Astrocyte of the spinal cord (primary cell): ENCODE measurements at regions not wholly inside any gene's neighbourhood (a gene's known extent, or its start where the extent isn't known, plus 50 kb on each side); places are given as distances from the start of the nearest gene placed in this dataset.

ENCODE experiments used
- DNase-seq: peaks from one replicate; pipeline ENCODE4 v3.0.0; 2011; ENCODE audit warnings: low read depth, low spot score
- H3K4me3 ChIP-seq: 2 replicates; pipeline ENCODE4 v1.5.1; 2011; ENCODE audit warnings: low read depth, mild to moderate bottlenecking, low read length, moderate library complexity
- in situ Hi-C: cut with HindIII; loops from 2 replicates; pipeline ENCODE4 v1.10.0; 2017; ENCODE audit warnings: low sequenced_read_pairs
- TF ChIP-seq, protein P1 (sequence below): IDR thresholded peaks from 2 replicates; pipeline ENCODE4 v1.5.1; 2012; ENCODE audit warnings: low read depth, mild to moderate bottlenecking, low read length, inconsistent platforms

DNA sequence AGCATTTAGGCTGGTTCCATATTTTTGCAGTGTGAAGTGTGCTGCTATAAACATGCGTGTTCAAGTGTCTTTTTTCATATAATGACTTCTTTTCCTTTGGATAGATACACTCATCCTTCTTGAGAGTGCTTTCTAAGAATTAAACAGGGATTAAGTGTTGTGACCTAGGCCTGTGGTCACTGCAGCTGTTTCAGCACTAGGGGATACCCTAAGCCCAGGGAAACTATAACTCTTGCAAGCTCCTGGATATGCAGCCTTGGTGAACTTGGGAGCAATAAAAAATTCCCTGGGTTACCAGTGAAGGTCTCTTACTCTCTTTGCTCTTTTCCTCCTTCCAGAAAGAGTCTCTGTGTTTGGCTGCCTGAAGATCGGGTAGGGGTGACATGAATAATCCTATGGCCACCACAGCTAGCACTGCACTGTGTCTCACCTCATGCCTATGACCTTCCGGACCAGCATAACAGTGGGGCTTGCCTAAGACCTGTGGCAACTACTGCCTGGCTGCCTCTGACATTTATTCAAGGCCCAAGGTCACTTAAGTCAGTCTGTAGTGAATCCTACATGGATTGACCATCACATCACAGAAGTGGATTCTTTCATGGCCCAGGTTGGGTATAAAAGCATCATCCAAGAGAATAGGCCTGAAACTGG lies 799.7 kb downstream of the DACH1 start:
- no peak overlapping the region for H3K4me3 ChIP-seq
- in situ Hi-C loops = no loop called here
- no peak for DNase-seq
- TF ChIP-seq, protein P1, sequence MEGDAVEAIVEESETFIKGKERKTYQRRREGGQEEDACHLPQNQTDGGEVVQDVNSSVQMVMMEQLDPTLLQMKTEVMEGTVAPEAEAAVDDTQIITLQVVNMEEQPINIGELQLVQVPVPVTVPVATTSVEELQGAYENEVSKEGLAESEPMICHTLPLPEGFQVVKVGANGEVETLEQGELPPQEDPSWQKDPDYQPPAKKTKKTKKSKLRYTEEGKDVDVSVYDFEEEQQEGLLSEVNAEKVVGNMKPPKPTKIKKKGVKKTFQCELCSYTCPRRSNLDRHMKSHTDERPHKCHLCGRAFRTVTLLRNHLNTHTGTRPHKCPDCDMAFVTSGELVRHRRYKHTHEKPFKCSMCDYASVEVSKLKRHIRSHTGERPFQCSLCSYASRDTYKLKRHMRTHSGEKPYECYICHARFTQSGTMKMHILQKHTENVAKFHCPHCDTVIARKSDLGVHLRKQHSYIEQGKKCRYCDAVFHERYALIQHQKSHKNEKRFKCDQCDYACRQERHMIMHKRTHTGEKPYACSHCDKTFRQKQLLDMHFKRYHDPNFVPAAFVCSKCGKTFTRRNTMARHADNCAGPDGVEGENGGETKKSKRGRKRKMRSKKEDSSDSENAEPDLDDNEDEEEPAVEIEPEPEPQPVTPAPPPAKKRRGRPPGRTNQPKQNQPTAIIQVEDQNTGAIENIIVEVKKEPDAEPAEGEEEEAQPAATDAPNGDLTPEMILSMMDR = no peak

DNA sequence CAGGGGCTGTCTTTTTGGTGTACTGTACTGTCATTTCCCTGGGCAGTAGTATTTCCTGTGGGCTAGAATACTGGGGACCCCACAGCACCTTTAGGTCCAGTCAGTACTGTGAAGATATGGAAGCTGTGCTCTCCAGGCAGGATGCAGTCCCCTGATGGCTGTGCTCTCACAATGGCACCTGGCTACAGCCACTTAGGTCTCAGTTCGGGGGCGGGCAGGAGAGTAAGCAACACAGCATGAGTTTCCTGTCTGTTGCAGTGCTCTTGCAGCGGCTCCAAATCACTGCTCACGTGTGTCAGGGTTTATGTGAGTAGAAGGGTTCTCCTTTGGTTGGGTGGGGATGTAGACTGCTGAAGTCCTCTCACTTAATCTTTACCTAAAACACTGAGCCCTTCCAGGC lies 810.4 kb downstream of the DACH1 start:
- no peak for DNase-seq
- H3K4me3 ChIP-seq = no peak overlapping the region
- TF ChIP-seq, protein P1 = no peak
- in situ Hi-C loops = no loop called here

DNA sequence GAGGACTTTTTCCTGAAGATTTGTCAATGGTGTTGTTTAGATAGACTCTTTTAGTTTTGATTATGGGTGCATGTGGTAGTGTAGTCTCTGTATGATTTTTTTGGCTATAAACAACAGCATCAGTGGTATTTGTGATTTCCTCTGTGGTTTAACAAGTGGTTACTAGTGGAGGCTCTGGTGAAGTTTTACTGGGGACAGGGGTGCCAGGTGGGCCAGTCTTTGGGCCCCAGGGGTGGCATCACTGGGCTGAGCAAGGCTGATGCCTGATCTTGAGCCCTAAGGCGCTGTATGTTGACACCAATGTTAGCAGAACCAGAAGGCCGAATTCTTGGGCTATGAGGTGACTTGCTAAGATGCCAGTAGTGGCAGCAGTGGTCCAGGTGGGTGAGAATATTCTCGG lies 811.4 kb downstream of the DACH1 start:
- no peak for DNase-seq
- TF ChIP-seq, protein P1 = no peak
- no peak overlapping the region for H3K4me3 ChIP-seq
- in situ Hi-C loops = no loop called here

DNA sequence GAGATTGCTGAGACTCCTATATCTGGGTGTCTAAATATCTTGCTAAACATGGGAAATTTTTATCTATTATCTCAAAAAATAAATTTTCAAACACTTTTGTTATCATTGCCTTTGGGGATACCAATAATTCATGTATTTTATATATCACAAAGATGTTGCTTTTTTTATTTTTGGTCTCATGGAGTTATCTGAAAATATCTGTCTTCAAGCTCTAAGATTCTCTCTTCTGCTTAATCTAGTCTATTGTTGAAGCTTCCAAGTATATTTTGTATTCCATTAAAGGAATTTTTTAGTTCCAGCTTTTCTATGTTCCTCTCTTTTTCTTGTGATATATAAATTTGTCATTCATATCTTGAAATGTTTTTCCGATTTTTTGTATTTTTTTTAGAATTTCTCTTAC lies 812.0 kb downstream of the DACH1 start:
- DNase-seq = no peak
- TF ChIP-seq, protein P1 = no peak
- in situ Hi-C loops = no loop called here
- H3K4me3 ChIP-seq = no peak overlapping the region

DNA sequence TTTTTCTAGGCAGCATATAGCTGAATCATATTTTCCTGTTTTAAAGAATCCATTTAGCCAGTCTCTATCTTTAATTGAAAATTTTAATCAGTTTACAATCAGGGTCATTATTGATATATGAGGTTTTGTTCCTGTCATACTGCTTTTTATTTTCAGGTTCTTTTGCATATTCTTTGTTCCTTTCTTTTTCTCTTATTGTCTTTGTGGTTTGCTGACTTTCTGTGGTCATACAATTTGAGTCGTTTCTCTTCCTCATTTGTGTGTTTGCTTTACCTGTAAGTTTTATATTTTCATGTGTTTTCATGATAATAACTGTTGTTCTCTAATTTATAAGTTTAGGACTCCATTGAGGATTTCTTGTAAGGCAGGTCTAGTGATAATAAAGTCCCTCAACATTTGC lies 812.6 kb downstream of the DACH1 start:
- TF ChIP-seq, protein P1 = no peak
- no peak for DNase-seq
- in situ Hi-C loops = no loop called here
- no peak overlapping the region for H3K4me3 ChIP-seq

DNA sequence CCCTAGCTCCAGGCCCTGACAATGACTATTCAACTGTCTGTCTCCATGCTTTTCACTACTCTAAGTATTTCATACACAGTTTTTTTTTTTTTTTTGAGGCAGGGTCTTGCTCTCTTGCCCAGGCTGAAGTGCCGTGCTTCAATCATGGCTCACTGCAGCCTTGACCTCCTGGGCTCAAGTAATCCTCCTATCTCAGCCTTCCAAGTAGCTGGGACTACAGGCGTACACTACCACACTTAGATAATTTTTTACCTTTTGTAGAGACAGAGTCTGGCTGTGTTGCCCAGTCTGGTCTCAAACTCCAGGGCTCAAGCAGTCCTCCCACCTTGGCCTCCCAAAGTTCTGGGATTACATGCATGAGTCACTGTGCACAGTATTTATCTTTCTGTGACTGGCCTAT lies 815.4 kb downstream of the DACH1 start:
- in situ Hi-C loops = no loop called here
- no peak for DNase-seq
- TF ChIP-seq, protein P1 = no peak

More for the DNA sequence above, 815.4 kb downstream of the DACH1 start:
- no peak overlapping the region for H3K4me3 ChIP-seq
